ENCODE measurements at regions not wholly inside any gene's neighbourhood (a gene's known extent, or its start where the extent isn't known, plus 50 kb on each side); places are given as distances from the start of the nearest gene placed in this dataset.

DNA sequence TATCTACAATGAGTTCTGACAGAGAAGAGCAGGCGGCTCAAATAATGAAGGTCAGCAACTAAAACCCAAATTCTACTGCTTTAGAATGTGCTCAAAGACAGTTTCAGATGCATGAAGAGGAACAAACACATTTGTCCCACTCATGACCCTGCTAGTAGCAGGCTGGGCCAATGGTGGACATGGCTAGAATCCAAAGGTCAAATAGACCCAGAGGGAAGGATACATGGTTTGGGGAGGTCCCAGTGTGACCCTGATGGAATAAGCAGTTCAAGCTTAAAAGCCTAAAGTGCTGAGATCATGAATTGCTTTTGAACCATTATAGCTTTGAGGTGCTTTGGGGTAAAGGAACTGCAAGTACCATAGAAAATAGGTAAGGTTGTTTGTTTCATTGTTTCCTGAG lies 450.7 kb downstream of the MID1IP1 start:
- no peak overlapping the region for H2AFZ ChIP-seq (ENCODE audit: control insufficient read depth, low read length)
- H3K79me2 ChIP-seq (ENCODE audit: control insufficient read depth, insufficient read depth, low read length): no peaks in the 10 kb centered on the region
- no peak overlapping the region for H3K4me2 ChIP-seq (ENCODE audit: control insufficient read depth, extremely low read depth, insufficient read depth, low read depth, low read length)
- dilution Hi-C loops (cut with MboI; ENCODE audit: extremely low pct_ligation_motif_present, low sequenced_read_pairs): no loop called here
- DNase-seq (ENCODE audit: low read depth, low spot score) (no peak), FAIRE-seq (no peak)
- no peak overlapping the region for H3K27ac ChIP-seq (ENCODE audit: control insufficient read depth, insufficient read depth, low read length)
- H4K20me1 ChIP-seq (ENCODE audit: control insufficient read depth, extremely low read depth, insufficient read depth, low read length): no peaks in the 10 kb centered on the region
- H3K4me1 ChIP-seq (ENCODE audit: control insufficient read depth, extremely low read depth, insufficient read depth, low read length): peaks cover 3% of the 10 kb centered on the region
- no peaks in the 10 kb centered on the region for H3K9me3 ChIP-seq (ENCODE audit: control insufficient read depth, low read depth, low read length)
- no peaks in the 10 kb centered on the region for H3K36me3 ChIP-seq (ENCODE audit: control insufficient read depth in 2 of 2, extremely low read depth in 1 of 2, insufficient read depth in 2 of 2, low read length in 2 of 2)
- no peak overlapping the region for H3K9ac ChIP-seq (ENCODE audit: control insufficient read depth, extremely low read depth, insufficient read depth, low read length)
- TF ChIP-seq, protein P1, sequence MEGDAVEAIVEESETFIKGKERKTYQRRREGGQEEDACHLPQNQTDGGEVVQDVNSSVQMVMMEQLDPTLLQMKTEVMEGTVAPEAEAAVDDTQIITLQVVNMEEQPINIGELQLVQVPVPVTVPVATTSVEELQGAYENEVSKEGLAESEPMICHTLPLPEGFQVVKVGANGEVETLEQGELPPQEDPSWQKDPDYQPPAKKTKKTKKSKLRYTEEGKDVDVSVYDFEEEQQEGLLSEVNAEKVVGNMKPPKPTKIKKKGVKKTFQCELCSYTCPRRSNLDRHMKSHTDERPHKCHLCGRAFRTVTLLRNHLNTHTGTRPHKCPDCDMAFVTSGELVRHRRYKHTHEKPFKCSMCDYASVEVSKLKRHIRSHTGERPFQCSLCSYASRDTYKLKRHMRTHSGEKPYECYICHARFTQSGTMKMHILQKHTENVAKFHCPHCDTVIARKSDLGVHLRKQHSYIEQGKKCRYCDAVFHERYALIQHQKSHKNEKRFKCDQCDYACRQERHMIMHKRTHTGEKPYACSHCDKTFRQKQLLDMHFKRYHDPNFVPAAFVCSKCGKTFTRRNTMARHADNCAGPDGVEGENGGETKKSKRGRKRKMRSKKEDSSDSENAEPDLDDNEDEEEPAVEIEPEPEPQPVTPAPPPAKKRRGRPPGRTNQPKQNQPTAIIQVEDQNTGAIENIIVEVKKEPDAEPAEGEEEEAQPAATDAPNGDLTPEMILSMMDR (optimal IDR thresholded peaks at IDR 0.05 in 1 of 3, IDR thresholded peaks at IDR 0.05 in 1 of 3, conservative IDR thresholded peaks at IDR 0.05 in 1 of 3; ENCODE audit: extremely low read depth in 1 of 3, insufficient read depth in 2 of 3, low read length in 3 of 3): no peak
- TF ChIP-seq EZH2 (IDR thresholded peaks at IDR 0.05; ENCODE audit: low read length): no peak
- H3K4me3 ChIP-seq (ENCODE audit: control insufficient read depth in 2 of 3, extremely low read depth in 1 of 3, insufficient read depth in 2 of 3, low read depth in 1 of 3, low read length in 3 of 3): no peak overlapping the region
- no peaks in the 10 kb centered on the region for H3K27me3 ChIP-seq (ENCODE audit: control insufficient read depth, extremely low read depth, insufficient read depth, low read length)
- no peaks in the 10 kb centered on the region for H3K9me1 ChIP-seq (ENCODE audit: control insufficient read depth, extremely low read depth, insufficient read depth, low read length)

DNA sequence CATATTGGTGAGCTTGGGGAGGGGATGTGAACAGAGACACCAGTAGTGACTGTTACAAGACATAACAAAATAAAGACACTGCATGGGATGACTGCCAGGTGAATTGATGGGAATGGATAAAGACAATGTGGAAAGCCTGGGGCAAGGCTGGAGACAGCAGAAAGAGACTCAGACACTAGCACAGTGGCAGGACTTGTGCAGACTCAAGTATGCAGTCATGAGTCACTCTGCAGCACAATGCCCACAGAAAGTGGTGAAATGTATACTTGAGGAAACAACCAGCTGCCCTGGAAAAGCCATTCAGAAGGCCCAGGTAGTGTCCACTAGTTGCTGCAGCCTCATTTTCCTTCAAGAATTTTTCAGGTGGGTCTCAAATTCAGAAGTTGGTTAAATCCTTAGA lies 452.3 kb downstream of the MID1IP1 start:
- H3K36me3 ChIP-seq (ENCODE audit: control insufficient read depth in 2 of 2, extremely low read depth in 1 of 2, insufficient read depth in 2 of 2, low read length in 2 of 2): no peaks in the 10 kb centered on the region
- TF ChIP-seq, protein P1 (optimal IDR thresholded peaks at IDR 0.05 in 1 of 3, IDR thresholded peaks at IDR 0.05 in 1 of 3, conservative IDR thresholded peaks at IDR 0.05 in 1 of 3; ENCODE audit: extremely low read depth in 1 of 3, insufficient read depth in 2 of 3, low read length in 3 of 3): no peak
- TF ChIP-seq EZH2 (IDR thresholded peaks at IDR 0.05; ENCODE audit: low read length): no peak
- DNase-seq (ENCODE audit: low read depth, low spot score) (peak; percentile 46), FAIRE-seq (peak; percentile 85)
- peaks cover 3% of the 10 kb centered on the region for H3K4me1 ChIP-seq (ENCODE audit: control insufficient read depth, extremely low read depth, insufficient read depth, low read length)
- dilution Hi-C loops (cut with MboI; ENCODE audit: extremely low pct_ligation_motif_present, low sequenced_read_pairs): no loop called here
- no peaks in the 10 kb centered on the region for H3K9me3 ChIP-seq (ENCODE audit: control insufficient read depth, low read depth, low read length)
- no peak overlapping the region for H3K4me2 ChIP-seq (ENCODE audit: control insufficient read depth, extremely low read depth, insufficient read depth, low read depth, low read length)
- no peaks in the 10 kb centered on the region for H4K20me1 ChIP-seq (ENCODE audit: control insufficient read depth, extremely low read depth, insufficient read depth, low read length)
- no peaks in the 10 kb centered on the region for H3K9me1 ChIP-seq (ENCODE audit: control insufficient read depth, extremely low read depth, insufficient read depth, low read length)
- no peak overlapping the region for H2AFZ ChIP-seq (ENCODE audit: control insufficient read depth, low read length)
- H3K27ac ChIP-seq (ENCODE audit: control insufficient read depth, insufficient read depth, low read length): no peak overlapping the region
- no peak overlapping the region for H3K4me3 ChIP-seq (ENCODE audit: control insufficient read depth in 2 of 3, extremely low read depth in 1 of 3, insufficient read depth in 2 of 3, low read depth in 1 of 3, low read length in 3 of 3)
- no peak overlapping the region for H3K9ac ChIP-seq (ENCODE audit: control insufficient read depth, extremely low read depth, insufficient read depth, low read length)
- H3K79me2 ChIP-seq (ENCODE audit: control insufficient read depth, insufficient read depth, low read length): no peaks in the 10 kb centered on the region
- no peaks in the 10 kb centered on the region for H3K27me3 ChIP-seq (ENCODE audit: control insufficient read depth, extremely low read depth, insufficient read depth, low read length)

Data from keratinocyte (primary cell).